Stimulated activated naive CD8-positive, alpha-beta T cell treated with anti-CD3 and anti-CD28 coated beads, Interleukin-15, amount 100 ng/mL, for 72 hours (primary cell): ENCODE measurements at regions not wholly inside any gene's neighbourhood (a gene's known extent, or its start where the extent isn't known, plus 50 kb on each side); places are given as distances from the start of the nearest gene placed in this dataset.
A peak's percentile ranks its signal among the peaks of the same experiment; 100 is the strongest.
"Not testable (repeated sequence)": the region's sequence is repeated elsewhere in the genome, so short reads cannot be mapped to it uniquely, and the experiment has no call there.

Source experiments
- ATAC-seq: fragments of 150-1000 bp; cut with Tn5 transposase; 2 replicates; pipeline ENCODE4 v1.10.0; 2021; ENCODE audit warnings: mild to moderate bottlenecking, moderate library complexity
- DNase-seq, 2 donors: peaks; one replicate each; pipeline ENCODE4 v3.0.0; 2021 to 2022
- H3K27ac Mint-ChIP-seq, 2 donors: one replicate each; pipeline ENCODE4 v1.8.0; 2022; ENCODE audit warnings: mild to moderate bottlenecking in 2 of 2, mixed read lengths in 2 of 2, moderate library complexity in 2 of 2
- H3K27me3 Mint-ChIP-seq: one replicate; pipeline ENCODE4 v1.8.0; 2022; ENCODE audit warnings: mixed read lengths
- H3K4me1 Mint-ChIP-seq: one replicate; pipeline ENCODE4 v1.8.0; 2022; ENCODE audit warnings: mild to moderate bottlenecking, mixed read lengths
- H3K4me3 Mint-ChIP-seq, 2 donors: one replicate each; pipeline ENCODE4 v1.8.0; 2022; ENCODE audit warnings: mild to moderate bottlenecking in 2 of 2, mixed read lengths in 2 of 2, moderate library complexity in 1 of 2
- H3K9me3 Mint-ChIP-seq, 2 donors: one replicate each; pipeline ENCODE4 v1.8.0; 2022; ENCODE audit warnings: mixed read lengths in 2 of 2

- H3K4me3 Mint-ChIP-seq = no peak overlapping the region
- no peak overlapping the region for H3K27ac Mint-ChIP-seq
- H3K4me1 Mint-ChIP-seq = no peaks in the 10 kb centered on the region
- peaks cover 7 to 22% of the 10 kb centered on the region in 2 donors for H3K9me3 Mint-ChIP-seq
- ATAC-seq (no peak), DNase-seq (no peak)
- no peaks in the 10 kb centered on the region for H3K27me3 Mint-ChIP-seq
Observed at GRCh38 chr2:57656198-57656597, 390.4 kb upstream of the VRK2 start.

GRCh38 chr2:57669570-57669969 is 377.0 kb upstream of the VRK2 start:
- Mint-ChIP-seq H3K27me3 (no peaks in the 10 kb centered on the region), H3K4me3 (no peak overlapping the region), H3K4me1 (no peaks in the 10 kb centered on the region), H3K9me3 (no peaks in the 10 kb centered on the region), H3K27ac (no peak overlapping the region)
- no peak for ATAC-seq
- no peak for DNase-seq

GRCh38 chr2:57674025-57674424 is 372.6 kb upstream of the VRK2 start:
- no peak for ATAC-seq
- DNase-seq = no peak
- Mint-ChIP-seq H3K27ac (no peak overlapping the region), H3K4me1 (no peaks in the 10 kb centered on the region), H3K9me3 (no peaks in the 10 kb centered on the region), H3K27me3 (no peaks in the 10 kb centered on the region), H3K4me3 (no peak overlapping the region)

DNA sequence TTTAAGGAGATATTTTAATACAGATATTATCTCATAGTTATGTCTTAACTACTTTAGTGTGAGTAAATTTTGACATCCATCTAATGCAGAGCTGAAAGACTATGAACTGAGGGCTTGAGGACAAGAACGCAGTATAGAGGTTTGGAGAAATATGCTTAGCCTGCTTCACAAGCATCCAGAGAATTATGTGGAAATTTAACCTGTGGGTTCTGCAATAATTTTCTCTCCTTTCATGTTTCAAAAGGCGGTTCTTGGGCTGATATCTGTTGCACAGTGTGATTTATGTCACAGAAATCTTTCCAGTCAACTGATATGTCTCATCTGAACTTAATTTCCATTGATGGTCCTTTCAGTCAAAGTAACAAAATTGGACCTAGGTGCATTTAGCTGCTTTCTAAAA is 371.9 kb upstream of the VRK2 start:
- H3K27me3 Mint-ChIP-seq = no peaks in the 10 kb centered on the region
- ATAC-seq (no peak), DNase-seq (no peak)
- no peaks in the 10 kb centered on the region for H3K9me3 Mint-ChIP-seq
- no peaks in the 10 kb centered on the region for H3K4me1 Mint-ChIP-seq
- H3K27ac Mint-ChIP-seq = no peak overlapping the region
- H3K4me3 Mint-ChIP-seq = no peak overlapping the region

GRCh38 chr2:57677296-57677695 is 369.3 kb upstream of the VRK2 start:
- ATAC-seq = no peak
- Mint-ChIP-seq H3K9me3 (no peaks in the 10 kb centered on the region), H3K27ac (no peak overlapping the region), H3K4me1 (no peaks in the 10 kb centered on the region), H3K27me3 (no peaks in the 10 kb centered on the region), H3K4me3 (no peak overlapping the region)
- DNase-seq = no peak

GRCh38 chr2:57681650-57682049 is 365.0 kb upstream of the VRK2 start:
- DNase-seq (no peak), ATAC-seq (no peak)
- Mint-ChIP-seq H3K27ac (no peak overlapping the region), H3K27me3 (no peaks in the 10 kb centered on the region), H3K4me1 (no peaks in the 10 kb centered on the region), H3K4me3 (no peak overlapping the region), H3K9me3 (peaks cover 0 to 5% of the 10 kb centered on the region in 2 donors)

- DNase-seq (no peak), ATAC-seq (no peak)
- Mint-ChIP-seq H3K27ac (no peak overlapping the region), H3K27me3 (no peaks in the 10 kb centered on the region), H3K4me1 (no peaks in the 10 kb centered on the region), H3K9me3 (peaks cover 23 to 25% of the 10 kb centered on the region in 2 donors), H3K4me3 (no peak overlapping the region)
Observed at GRCh38 chr2:57685032-57685431, 361.6 kb upstream of the VRK2 start.

- Mint-ChIP-seq H3K9me3 (peaks cover 17 to 25% of the 10 kb centered on the region in 2 donors), H3K4me3 (no peak overlapping the region), H3K27me3 (no peaks in the 10 kb centered on the region), H3K4me1 (no peaks in the 10 kb centered on the region), H3K27ac (no peak overlapping the region)
- ATAC-seq = no peak
- DNase-seq = no peak
Observed at GRCh38 chr2:57692395-57692794, 354.2 kb upstream of the VRK2 start.

DNA sequence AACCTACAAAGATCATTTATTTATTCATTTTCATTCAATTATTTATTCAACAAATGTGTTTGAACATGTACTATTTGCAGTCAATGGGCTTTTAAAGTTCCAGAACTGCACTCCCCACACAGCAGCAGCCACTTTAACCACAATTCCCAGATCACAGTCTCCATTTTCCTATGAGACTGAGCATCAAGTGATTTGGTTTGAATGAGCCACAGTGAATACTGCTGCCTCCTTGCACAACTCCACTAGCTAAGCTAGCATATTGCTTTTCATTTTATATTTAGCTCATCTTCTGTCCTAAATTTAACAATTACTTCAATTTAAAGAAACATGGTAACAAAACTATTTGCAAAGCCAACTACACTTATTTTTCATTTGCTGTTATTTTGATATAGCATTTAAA is 353.4 kb upstream of the VRK2 start:
- no peaks in the 10 kb centered on the region for H3K4me1 Mint-ChIP-seq
- no peak for ATAC-seq
- DNase-seq = no peak
- H3K27ac Mint-ChIP-seq = no peak overlapping the region
- peaks cover 17 to 21% of the 10 kb centered on the region in 2 donors for H3K9me3 Mint-ChIP-seq
- no peaks in the 10 kb centered on the region for H3K27me3 Mint-ChIP-seq
- H3K4me3 Mint-ChIP-seq = no peak overlapping the region

DNA sequence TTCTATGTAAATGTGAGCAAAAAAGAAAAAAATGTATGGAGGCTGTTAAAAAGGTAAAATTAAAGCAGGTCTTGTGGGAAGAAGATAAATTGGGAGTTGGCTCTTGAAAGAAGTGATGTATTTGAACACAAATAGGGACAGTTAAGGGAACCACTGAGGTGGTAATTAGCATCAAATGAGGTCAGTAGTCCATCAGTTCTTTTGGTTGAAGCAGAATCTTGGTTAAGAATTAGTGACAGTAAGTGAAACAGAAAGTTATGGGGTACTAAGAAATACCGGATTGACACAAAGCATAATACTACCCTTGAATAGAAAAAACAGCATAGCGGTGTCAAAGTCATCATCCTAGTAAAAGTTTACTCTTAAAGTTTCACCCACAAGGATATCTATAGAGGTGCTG is 352.6 kb upstream of the VRK2 start:
- Mint-ChIP-seq H3K4me3 (no peak overlapping the region), H3K27ac (peak overlapping the region in 1 of 2 donors; percentile 59), H3K27me3 (no peaks in the 10 kb centered on the region), H3K9me3 (peaks cover 12 to 13% of the 10 kb centered on the region in 2 donors), H3K4me1 (no peaks in the 10 kb centered on the region)
- DNase-seq (no peak), ATAC-seq (no peak)

- no peaks in the 10 kb centered on the region for H3K4me1 Mint-ChIP-seq
- no peaks in the 10 kb centered on the region for H3K9me3 Mint-ChIP-seq
- DNase-seq = no peak
Observed at GRCh38 chr2:57696016-57696415, 350.6 kb upstream of the VRK2 start.

GRCh38 chr2:57698392-57698791 is 348.2 kb upstream of the VRK2 start:
- Mint-ChIP-seq H3K27ac (no peak overlapping the region), H3K27me3 (no peaks in the 10 kb centered on the region), H3K9me3 (no peaks in the 10 kb centered on the region), H3K4me1 (no peaks in the 10 kb centered on the region), H3K4me3 (no peak overlapping the region)
- DNase-seq (no peak), ATAC-seq (no peak)

More at GRCh38 chr2:57696016-57696415, 350.6 kb upstream of the VRK2 start:
- Mint-ChIP-seq H3K27ac (no peak overlapping the region), H3K27me3 (no peaks in the 10 kb centered on the region), H3K4me3 (no peak overlapping the region)
- no peak for ATAC-seq

DNA sequence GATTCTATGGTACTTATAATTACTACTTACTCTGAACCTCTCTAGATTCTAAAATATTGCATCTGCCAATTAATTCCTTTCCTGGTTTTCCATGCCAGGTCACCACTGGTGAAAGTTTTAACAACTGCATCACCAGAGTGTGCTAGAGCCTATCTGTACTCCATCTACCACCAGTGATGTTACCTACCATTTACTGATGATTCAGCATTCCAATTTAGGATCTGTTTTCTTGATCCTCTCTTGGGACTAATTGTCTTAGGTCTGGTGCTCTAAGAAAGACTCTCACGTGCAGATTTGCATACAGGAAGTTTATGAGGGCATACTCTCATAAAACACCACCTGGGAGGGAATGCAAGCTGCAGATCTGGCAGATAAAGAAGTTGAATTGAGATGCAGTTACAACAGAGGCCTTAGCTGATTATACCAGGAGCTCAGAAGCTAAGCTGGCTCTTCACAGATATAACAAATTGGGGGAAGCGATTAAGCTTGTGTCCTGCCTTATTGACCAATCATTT is 347.6 kb upstream of the VRK2 start:
- no peak for ATAC-seq
- Mint-ChIP-seq H3K4me3 (no peak overlapping the region), H3K27ac (no peak overlapping the region), H3K9me3 (no peaks in the 10 kb centered on the region), H3K4me1 (no peaks in the 10 kb centered on the region), H3K27me3 (no peaks in the 10 kb centered on the region)
- DNase-seq = no peak

GRCh38 chr2:57701391-57701791 is 345.2 kb upstream of the VRK2 start:
- Mint-ChIP-seq H3K4me3 (no peak overlapping the region), H3K4me1 (no peaks in the 10 kb centered on the region), H3K27ac (no peak overlapping the region), H3K27me3 (no peaks in the 10 kb centered on the region), H3K9me3 (no peaks in the 10 kb centered on the region)
- DNase-seq (no peak), ATAC-seq (no peak)

- no peak overlapping the region for H3K4me3 Mint-ChIP-seq
Observed at GRCh38 chr2:57703407-57703806, 343.2 kb upstream of the VRK2 start.

DNA sequence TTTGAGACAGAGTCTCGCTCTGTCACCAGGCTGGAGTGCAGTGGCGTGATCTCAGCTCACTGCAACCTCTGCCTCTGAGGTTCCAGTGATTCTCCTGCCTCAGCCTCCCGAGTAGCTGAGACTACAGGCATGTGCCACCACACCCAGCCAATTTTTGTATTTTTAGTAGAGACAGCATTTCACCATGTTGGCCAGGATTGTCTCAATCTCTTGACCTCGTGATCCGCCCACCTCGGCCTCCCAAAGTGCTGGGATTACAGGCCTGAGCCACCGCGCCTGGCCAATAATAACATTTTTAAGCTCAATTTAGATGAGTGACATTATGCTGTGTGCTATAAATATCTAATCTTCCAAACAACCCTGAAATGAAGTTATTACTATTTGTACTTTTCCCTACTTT is 338.8 kb upstream of the VRK2 start:
- not testable (repeated sequence) for H3K4me1 Mint-ChIP-seq, H3K27ac Mint-ChIP-seq, H3K27me3 Mint-ChIP-seq, DNase-seq, H3K4me3 Mint-ChIP-seq, ATAC-seq, H3K9me3 Mint-ChIP-seq

More at GRCh38 chr2:57703407-57703806, 343.2 kb upstream of the VRK2 start:
- ATAC-seq (no peak), DNase-seq (no peak)
- Mint-ChIP-seq H3K27ac (no peak overlapping the region), H3K9me3 (no peaks in the 10 kb centered on the region), H3K4me1 (no peaks in the 10 kb centered on the region), H3K27me3 (no peaks in the 10 kb centered on the region)

GRCh38 chr2:57711991-57712390 is 334.6 kb upstream of the VRK2 start:
- Mint-ChIP-seq H3K4me3 (no peak overlapping the region), H3K4me1 (no peaks in the 10 kb centered on the region), H3K9me3 (no peaks in the 10 kb centered on the region), H3K27ac (no peak overlapping the region), H3K27me3 (no peaks in the 10 kb centered on the region)
- ATAC-seq (no peak), DNase-seq (no peak)
